NCI-H2107 (cell line): ENCODE measurements at regions not wholly inside any gene's neighbourhood (a gene's known extent, or its start where the extent isn't known, plus 50 kb on each side); places are given as distances from the start of the nearest gene placed in this dataset.

Experiments used
- DNase-seq: peaks from one replicate; lab custom pipeline; 2025; lab: John Stamatoyannopoulos, UW

- peak; percentile 14 for DNase-seq
Measured at GRCh38 chr11:116219171-116219635, 553.6 kb downstream of the BUD13 start.

GRCh38 chr11:116217441-116217840 is 555.3 kb downstream of the BUD13 start:
- no peak for DNase-seq

GRCh38 chr11:116217006-116217405 is 555.8 kb downstream of the BUD13 start:
- no peak for DNase-seq

GRCh38 chr11:116215471-116216113 is 557.2 kb downstream of the BUD13 start:
- DNase-seq = no peak

DNA sequence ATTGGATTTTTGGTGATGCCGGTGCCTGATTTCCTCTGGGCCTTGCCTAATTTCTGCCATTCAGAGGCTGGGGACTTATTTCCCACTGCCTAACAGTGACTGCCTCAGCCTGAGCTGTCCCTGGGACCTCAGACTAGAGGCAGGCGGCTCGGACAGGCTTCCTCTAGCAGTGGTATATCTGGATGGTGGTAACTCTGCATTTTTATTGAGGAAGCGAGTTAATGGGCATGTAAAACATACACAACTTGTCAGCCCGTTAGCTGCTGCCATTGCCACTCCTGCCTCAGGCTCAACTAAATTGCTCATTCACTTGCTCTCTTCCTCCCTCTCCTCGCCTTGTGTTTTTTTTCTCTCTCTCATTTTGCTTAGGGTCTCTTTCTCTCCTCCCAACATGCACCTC is 561.6 kb downstream of the BUD13 start:
- no peak for DNase-seq

- DNase-seq = no peak
Measured at GRCh38 chr11:116210663-116211062, 562.1 kb downstream of the BUD13 start.

- DNase-seq = no peak
Measured at GRCh38 chr11:116209255-116209654, 563.5 kb downstream of the BUD13 start.

GRCh38 chr11:116207421-116208141 is 565.2 kb downstream of the BUD13 start:
- DNase-seq = no peak

GRCh38 chr11:116207019-116207418 is 565.8 kb downstream of the BUD13 start:
- no peak for DNase-seq

GRCh38 chr11:116202922-116203321 is 569.9 kb downstream of the BUD13 start:
- no peak for DNase-seq

DNA sequence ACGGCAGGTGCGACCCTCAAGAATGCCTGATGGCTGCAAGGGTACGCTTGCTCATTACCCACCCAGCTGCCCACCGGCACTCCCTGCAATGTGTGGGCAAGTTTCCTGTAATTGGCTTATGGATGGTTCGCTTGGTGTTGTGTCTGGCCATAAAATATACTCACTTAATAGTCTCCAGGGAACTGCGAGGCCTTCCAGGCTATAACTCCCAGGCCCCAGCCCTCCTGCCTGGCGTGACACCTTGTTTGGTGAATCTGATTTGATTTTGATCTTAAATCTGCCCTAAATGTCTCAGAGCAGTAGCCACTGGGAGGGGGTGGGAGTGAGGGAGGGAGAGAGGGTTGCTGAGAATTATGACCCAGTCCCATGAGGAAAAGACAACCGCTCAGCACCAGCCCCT is 572.2 kb downstream of the BUD13 start:
- no peak for DNase-seq

DNA sequence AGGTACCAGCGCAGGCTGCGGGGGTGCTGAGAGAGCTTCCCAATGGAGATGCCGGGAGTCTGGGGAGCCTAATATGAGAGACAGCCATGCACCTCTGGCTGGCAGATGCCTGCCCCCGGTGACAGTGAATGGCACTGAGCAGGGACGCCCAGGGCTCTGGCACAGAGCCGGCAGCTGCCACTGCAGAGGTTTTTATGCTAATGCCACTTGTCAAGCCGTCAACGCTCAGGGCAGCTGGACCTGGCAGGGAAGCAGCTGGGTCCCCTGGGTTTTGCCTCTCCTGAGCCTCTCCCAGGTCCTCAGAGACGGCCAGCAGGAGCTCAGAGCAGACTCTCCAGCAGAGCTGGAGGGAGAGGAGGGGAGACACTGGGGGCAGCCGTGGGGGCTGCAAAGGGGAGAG is 573.6 kb downstream of the BUD13 start:
- peak; percentile 48 for DNase-seq

- no peak for DNase-seq
Measured at GRCh38 chr11:116194156-116194904, 578.5 kb downstream of the BUD13 start.

DNA sequence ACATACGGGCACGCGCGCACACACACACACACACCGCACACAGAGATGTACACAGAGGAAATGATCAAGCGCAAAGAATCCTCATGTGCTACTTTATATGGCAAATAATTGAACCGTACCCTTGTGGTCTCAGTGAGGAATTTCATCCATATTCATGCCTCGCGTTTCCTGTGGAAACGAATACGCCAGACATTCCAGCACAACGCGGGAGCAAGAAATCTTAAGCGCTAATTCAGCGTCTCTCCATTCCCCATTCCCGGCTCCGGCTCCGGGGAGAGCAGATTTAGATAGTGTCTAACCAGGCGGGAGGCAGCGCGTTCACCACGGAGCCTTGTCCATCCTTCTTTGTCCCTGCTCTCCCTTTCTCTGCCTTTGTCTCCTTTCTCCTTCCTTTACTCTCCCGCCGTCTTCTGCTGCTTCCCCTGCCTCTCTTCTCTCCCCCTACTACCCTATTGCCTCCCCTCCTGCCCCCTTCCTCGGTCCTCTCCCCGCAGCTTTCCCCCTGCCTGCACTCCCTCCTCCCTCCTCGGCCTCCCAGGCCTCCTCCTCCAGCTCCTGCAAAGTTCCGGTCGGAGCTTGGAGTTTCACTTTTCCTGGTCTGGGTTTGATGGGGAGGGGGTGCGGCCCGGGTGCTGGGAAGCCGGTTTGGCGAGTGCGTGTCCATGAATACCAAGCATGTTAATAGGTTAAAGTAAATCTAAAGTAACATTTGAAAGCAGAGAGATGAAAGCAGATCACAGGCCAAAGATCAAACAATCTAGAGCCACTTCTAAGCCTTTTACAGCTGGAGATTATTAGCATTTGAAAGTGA is 579.3 kb downstream of the BUD13 start:
- DNase-seq = no peak

- DNase-seq = no peak
Measured at GRCh38 chr11:116192509-116193210, 580.1 kb downstream of the BUD13 start.

- DNase-seq = no peak
Measured at GRCh38 chr11:116190861-116191260, 581.9 kb downstream of the BUD13 start.

DNA sequence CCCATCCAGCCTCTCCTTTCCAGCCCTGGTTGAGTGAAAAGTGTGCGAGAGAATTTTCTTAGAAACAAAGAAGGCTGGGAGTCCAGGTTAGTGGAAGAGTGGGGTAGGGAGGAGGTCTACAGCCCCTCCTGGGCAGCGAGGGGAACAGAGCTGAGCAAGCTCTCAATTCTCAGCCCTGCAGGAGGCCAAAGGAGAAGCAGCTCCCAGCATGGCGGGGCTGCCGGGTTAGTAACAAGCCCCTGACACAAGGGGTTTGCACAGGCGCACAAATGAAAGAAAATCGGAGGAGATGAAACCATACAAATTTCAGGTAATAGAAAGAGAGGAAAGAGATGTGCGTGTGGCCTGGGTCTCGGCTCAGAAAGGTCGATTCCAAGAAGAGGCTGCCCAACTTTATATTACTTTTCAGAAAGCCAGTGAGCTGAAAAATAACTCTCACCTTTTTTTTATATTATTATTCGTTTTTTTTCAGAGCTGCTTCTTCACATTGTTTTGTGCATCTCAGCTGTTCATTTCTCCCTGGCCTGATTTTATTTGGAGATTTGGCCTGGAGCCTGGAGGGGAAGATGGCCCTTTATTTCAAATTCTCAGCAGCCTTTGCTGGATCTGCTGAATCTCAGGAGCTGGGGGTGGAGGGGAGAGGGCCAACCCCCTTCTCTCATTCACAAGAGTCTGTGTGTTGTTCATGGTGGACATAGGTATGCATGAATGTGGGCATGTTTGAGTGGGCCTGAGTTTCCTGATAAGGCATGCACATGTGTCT is 583.2 kb downstream of the BUD13 start:
- no peak for DNase-seq

GRCh38 chr11:116188350-116188749 is 584.4 kb downstream of the BUD13 start:
- DNase-seq = no peak

DNA sequence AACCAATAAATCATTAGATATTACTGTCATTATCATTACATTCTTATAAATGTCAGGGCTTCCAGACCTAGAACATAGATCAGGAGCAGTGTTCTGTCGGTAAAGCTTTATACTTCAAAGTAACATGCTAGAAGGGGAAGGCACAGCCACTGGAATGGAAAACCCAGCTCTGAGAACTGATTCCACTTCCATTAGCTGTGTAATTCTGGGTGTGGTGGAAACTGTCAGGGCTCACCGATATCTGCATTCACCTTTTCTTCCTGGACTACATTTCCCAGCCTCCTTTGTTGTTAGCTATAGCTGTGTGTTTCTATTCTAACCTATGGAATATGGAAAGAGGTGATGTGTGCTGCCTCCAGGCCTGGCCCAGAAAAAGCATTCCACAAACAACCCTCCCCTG is 585.8 kb downstream of the BUD13 start:
- no peak for DNase-seq

DNA sequence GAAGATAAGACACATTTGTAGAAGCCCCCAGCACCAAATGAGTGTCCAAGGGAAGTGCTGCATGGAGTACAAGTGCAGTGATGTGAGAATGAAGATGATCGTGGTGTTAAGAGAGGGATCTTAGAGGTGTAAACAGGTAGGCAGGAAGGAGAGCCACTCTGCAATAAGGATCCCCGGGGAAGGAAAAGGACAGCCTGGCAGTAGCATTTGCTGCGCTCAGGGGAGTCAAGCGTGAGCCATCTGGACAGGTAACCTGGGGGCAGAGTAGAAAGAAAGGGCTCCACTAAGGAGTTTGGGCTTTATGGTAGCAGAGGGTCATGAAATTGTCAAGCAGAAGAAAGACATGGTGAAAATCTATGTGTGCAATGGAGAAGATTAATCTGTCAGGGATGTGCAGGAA is 587.2 kb downstream of the BUD13 start:
- no peak for DNase-seq

GRCh38 chr11:116184763-116185162 is 588.0 kb downstream of the BUD13 start:
- DNase-seq = no peak
